ENCODE measurements at regions not wholly inside any gene's neighbourhood (a gene's known extent, or its start where the extent isn't known, plus 50 kb on each side); places are given as distances from the start of the nearest gene placed in this dataset.
"Not testable (repeated sequence)": the region's sequence is repeated elsewhere in the genome, so short reads cannot be mapped to it uniquely, and the experiment has no call there.

- DNase-seq = no peak
- Histone ChIP-seq H3K27me3 (no peaks in the 10 kb centered on the region), H3K9me3 (no peaks in the 10 kb centered on the region), H3K36me3 (no peaks in the 10 kb centered on the region), H3K4me3 (no peak overlapping the region)
Measured at GRCh38 chr17:5913641-5914040, 156.5 kb upstream of the WSCD1 start.

DNA sequence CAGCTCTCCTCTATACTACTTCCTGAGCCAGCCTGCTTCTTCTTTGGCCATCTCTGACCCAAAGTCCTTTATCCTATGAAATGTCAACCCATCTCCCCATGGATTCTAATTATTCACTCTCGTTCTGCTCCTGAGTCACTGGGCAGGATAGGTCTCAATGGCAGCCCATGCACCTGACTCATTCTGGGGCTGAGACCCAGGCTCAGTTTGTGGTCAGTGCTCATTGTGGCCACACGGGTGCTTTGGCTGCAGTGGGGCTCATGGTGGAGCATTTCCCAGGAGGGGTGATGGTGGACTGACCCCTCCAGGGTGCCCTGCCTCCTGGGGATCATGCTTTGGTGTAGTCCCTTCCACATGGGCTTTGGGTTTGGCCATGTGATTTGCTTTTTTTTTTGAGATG, 154.8 kb upstream of the WSCD1 start:
- Histone ChIP-seq H3K9me3 (no peaks in the 10 kb centered on the region), H3K27me3 (no peaks in the 10 kb centered on the region)
- DNase-seq = peak; percentile 14

DNA sequence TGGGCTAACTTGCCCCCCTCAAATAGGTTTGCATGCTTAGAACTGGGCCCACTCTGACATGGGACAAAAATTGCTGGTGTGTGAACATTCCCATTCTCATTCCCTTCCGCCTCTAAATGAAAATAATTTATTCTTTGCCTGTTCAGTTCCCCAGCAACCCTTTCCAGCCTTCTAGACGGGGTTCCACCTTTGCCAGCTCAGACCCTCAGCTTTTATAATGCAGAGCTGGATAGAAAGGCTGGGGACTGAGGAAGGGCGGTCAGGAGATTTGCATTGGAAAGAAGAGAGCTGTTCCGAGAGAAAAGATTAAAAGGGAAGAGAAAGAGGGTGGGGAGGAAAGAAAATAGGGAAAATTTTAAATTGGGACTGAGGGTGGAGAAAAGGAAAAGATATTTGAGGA, 151.1 kb upstream of the WSCD1 start:
- Histone ChIP-seq H3K36me3 (no peaks in the 10 kb centered on the region), H3K9me3 (no peaks in the 10 kb centered on the region), H3K4me3 (no peak overlapping the region), H3K27me3 (no peaks in the 10 kb centered on the region)
- no peak for DNase-seq

More for the DNA sequence above, 154.8 kb upstream of the WSCD1 start:
- Histone ChIP-seq H3K36me3 (no peaks in the 10 kb centered on the region), H3K4me3 (no peak overlapping the region)

DNA sequence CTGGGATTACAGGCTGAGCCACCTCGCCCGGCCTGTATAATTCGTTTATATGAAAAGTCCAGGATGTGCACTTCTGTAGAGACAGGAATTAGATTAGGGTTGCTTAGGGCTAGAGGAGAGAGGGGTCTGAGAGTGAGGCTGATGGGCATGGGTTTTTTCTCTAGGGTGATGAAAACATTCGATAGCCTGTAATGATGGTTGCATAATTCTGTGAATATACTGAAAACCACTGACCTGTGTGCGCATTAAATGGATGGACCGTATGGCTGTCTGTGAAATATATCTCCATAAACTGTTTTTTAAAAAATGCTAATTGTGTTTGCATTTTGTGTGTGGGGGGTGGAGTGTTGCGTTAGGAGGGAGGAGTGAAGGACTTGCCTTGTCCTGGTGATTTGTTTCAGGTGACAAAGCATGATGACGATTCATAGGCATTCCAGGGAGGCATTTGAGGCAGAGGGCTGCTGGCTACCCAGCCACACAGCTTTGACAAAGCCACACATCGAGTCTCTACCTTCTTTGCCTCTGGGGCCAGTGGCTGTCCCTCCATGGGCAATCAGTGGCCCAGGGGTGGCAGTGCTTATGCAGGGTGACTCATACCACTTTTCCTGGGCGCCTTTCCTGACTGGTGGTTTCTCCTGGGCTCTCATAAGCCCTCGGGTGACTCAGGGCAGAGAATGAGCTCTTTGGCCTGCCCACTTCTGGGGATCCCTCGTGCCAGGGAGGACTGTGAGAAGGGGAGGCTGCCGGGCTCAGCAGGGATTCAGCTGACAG, 148.5 kb upstream of the WSCD1 start:
- Histone ChIP-seq H3K4me3 (no peak overlapping the region), H3K36me3 (no peaks in the 10 kb centered on the region), H3K9me3 (no peaks in the 10 kb centered on the region), H3K27me3 (no peaks in the 10 kb centered on the region)
- peak; percentile 79 for DNase-seq

DNA sequence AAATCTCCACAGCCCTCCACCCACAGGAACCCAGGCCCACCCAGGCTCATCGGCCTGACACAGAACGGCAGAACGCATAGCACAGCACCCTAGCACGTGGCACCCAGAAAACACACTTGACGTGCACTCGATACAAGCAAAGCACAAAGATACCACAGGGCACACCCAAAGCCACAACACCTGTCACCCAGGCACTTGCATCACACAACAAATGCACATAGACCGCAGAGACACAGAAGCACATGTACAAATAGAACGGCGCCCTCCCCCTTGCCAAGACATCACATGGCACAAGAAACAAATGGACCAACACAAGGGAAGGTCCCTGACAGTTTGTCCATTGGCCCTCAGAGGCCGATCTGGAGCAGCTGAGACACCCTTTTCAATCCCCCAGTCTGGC, 147.7 kb upstream of the WSCD1 start:
- Histone ChIP-seq H3K36me3 (no peaks in the 10 kb centered on the region), H3K27me3 (no peaks in the 10 kb centered on the region), H3K9me3 (no peaks in the 10 kb centered on the region), H3K4me3 (no peak overlapping the region)
- DNase-seq = no peak

DNA sequence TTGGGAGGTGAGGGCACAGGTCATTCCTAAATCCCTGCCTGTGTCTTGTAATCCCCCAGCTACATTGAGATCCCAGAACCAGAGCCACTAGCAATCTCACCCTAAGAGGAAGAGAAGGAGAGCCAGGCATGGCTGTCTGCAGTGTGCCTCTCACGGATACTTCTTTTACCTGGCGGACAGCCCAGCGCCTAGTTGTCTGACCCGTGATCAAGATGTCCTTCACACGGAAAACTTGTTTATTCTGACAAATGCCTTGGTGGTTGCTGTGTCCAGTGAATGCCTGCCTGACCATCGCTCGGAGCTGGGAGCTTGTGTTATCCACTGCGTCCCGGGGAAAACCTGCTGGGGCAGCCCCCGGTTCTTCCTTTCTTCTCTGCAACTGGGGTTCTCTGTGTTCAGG, 140.5 kb upstream of the WSCD1 start:
- H3K36me3 ChIP-seq = no peaks in the 10 kb centered on the region
- H3K9me3 ChIP-seq = no peaks in the 10 kb centered on the region
- no peak overlapping the region for H3K4me3 ChIP-seq
- no peaks in the 10 kb centered on the region for H3K27me3 ChIP-seq
- no peak for DNase-seq

DNA sequence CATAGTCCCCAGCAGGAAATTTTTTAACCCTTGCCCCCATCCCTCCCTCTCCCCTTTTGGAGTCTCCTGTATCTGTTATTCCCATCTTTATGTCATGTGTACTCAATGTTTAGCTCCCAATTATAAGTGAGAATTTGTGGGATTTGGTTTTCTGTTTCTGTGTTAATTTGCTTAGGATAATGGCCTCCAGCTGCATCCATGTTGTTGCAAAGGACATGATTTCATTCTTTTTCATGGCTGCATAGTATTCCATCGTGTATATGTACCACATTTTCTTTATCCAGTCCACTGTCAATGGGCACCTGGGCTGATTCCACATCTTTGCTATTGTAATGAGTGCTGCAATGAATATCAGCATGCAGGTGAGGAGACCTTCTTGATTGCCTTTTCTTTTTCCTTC, 139.6 kb upstream of the WSCD1 start:
- H3K27me3 ChIP-seq, H3K36me3 ChIP-seq, H3K4me3 ChIP-seq, DNase-seq, H3K9me3 ChIP-seq: not testable (repeated sequence)

GRCh38 chr17:5931616-5932015, 138.6 kb upstream of the WSCD1 start:
- DNase-seq = peak; percentile 84

GRCh38 chr17:5933430-5933829, 136.7 kb upstream of the WSCD1 start:
- Histone ChIP-seq H3K27me3 (no peaks in the 10 kb centered on the region), H3K9me3 (no peaks in the 10 kb centered on the region), H3K4me3 (no peak overlapping the region), H3K36me3 (no peaks in the 10 kb centered on the region)
- no peak for DNase-seq

More at GRCh38 chr17:5931616-5932015, 138.6 kb upstream of the WSCD1 start:
- H3K27me3 ChIP-seq = no peaks in the 10 kb centered on the region
- H3K36me3 ChIP-seq = no peaks in the 10 kb centered on the region
- no peak overlapping the region for H3K4me3 ChIP-seq
- H3K9me3 ChIP-seq = no peaks in the 10 kb centered on the region

DNA sequence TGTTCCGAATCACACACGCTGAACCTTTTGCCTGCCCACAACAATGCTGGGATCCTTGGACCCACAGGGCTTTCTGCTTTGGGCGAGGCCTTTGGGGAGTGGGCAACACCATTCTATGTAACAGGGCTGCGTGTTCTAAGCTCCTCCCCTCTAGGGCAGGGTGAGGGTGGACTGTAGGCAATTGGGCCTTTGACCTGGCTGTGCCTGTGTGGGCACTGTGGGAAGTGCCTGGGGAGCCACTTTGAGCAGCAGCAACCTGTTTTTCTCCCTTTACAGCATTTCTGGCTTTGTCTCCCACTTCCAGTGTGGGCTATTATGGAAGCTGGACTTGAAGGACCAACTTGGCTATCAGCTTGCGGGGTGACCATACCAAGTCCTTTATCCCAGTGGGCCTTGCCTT, 128.9 kb upstream of the WSCD1 start:
- Histone ChIP-seq H3K27me3 (no peaks in the 10 kb centered on the region), H3K36me3 (no peaks in the 10 kb centered on the region), H3K9me3 (no peaks in the 10 kb centered on the region), H3K4me3 (no peak overlapping the region)
- no peak for DNase-seq

DNA sequence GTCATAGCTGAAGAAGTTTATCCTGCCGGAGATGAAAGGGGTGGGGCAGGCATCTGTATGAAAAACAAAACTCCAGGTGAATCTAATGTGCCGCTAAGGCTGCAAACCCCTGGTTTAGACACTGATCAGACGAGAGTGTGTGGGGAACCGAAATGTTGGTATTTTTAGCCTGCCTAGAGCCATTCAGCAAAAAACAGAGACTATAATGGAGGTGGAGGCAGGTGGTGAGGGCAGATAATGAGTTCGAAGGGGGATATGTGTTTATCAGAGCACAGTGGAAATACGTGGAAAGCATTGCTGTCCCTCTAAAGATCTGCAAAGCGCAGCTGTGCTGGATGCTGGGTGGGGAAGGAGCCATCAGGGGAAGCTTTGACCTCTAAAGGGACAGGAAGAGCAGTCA, 127.5 kb upstream of the WSCD1 start:
- H3K4me3 ChIP-seq = no peak overlapping the region
- no peaks in the 10 kb centered on the region for H3K9me3 ChIP-seq
- H3K27me3 ChIP-seq = no peaks in the 10 kb centered on the region
- no peak for DNase-seq
- H3K36me3 ChIP-seq = no peaks in the 10 kb centered on the region

DNA sequence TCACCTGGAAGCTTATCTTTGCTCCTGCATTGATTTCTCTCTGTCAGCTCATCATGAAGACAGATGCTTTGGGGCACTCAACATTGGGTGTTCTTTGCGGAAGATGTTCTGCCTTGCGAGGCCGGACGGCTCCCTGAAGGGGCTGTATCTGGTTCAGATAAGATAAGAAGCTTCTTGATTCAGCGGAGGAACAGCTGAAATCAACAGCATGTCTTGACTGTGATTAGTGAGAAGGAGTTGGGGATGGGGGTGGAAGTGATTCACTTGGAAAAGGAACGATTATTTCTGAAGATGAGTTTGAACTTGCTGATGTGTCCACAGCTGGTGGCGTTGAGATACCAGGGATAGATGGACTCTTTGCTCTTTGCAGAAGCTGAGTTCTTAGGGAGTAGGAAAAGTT, 126.9 kb upstream of the WSCD1 start:
- no peak overlapping the region for H3K4me3 ChIP-seq
- H3K36me3 ChIP-seq = no peaks in the 10 kb centered on the region
- H3K27me3 ChIP-seq = no peaks in the 10 kb centered on the region
- DNase-seq = no peak
- H3K9me3 ChIP-seq = no peaks in the 10 kb centered on the region

- no peaks in the 10 kb centered on the region for H3K36me3 ChIP-seq
- H3K4me3 ChIP-seq = no peak overlapping the region
- DNase-seq = no peak
- H3K9me3 ChIP-seq = no peaks in the 10 kb centered on the region
- no peaks in the 10 kb centered on the region for H3K27me3 ChIP-seq
Measured at GRCh38 chr17:5943982-5944381, 126.2 kb upstream of the WSCD1 start.

DNA sequence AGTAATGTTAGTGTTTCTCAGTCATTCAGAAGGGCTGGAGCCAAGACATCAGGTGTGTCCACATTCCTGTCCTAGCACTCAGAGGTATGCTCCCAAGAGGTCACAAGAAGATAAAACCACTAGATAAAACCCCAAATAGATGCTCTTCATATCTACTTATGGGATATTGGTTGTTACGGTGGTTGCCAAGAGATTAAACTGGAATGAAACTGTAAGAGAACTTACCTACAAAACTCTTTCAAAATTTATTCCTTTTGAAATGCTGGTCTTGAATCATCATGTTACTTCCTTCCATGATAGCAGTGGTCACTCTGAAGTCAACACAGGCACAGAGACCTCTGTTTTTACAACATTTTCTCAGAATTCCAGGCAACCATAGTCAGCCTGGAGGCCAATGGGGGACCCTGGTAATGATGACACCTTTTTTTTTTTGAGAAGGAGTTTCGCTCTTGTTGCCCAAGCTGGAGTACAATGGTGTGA, 122.4 kb upstream of the WSCD1 start:
- Histone ChIP-seq H3K27me3 (no peaks in the 10 kb centered on the region), H3K36me3 (no peaks in the 10 kb centered on the region), H3K4me3 (no peak overlapping the region), H3K9me3 (no peaks in the 10 kb centered on the region)
- DNase-seq = no peak

GRCh38 chr17:5948811-5949210, 121.4 kb upstream of the WSCD1 start:
- Histone ChIP-seq H3K9me3 (no peaks in the 10 kb centered on the region), H3K4me3 (no peak overlapping the region), H3K36me3 (no peaks in the 10 kb centered on the region), H3K27me3 (no peaks in the 10 kb centered on the region)
- DNase-seq = no peak

- no peak overlapping the region for H3K4me3 ChIP-seq
- DNase-seq = no peak
- no peaks in the 10 kb centered on the region for H3K36me3 ChIP-seq
- H3K9me3 ChIP-seq = no peaks in the 10 kb centered on the region
- no peaks in the 10 kb centered on the region for H3K27me3 ChIP-seq
Measured at GRCh38 chr17:5950878-5951277, 119.3 kb upstream of the WSCD1 start.

DNA sequence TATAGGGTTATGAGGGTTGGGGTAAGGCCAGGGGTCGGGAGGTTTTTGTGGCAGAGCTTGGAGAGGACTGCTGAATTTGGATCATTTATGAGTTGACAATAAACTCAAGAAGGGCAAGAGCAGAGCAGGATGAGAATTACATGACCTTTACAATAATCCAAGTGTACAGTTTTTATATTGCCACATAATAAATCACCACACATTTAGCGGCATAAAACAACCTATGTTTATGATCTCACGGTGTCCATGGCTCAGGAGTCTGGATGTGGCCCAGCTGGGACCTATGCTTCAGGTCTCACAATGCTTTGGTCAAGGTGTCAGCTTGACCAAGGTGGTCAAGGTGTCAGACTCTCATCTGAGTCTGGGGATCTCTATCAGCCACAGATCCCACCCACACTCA, 118.3 kb upstream of the WSCD1 start:
- Histone ChIP-seq H3K4me3 (no peak overlapping the region), H3K36me3 (no peaks in the 10 kb centered on the region)

GRCh38 chr17:5952518-5952917, 117.7 kb upstream of the WSCD1 start:
- H3K27me3 ChIP-seq = no peaks in the 10 kb centered on the region
- H3K9me3 ChIP-seq = no peaks in the 10 kb centered on the region
- no peak overlapping the region for H3K4me3 ChIP-seq
- no peaks in the 10 kb centered on the region for H3K36me3 ChIP-seq
- DNase-seq = no peak

More for the DNA sequence above, 118.3 kb upstream of the WSCD1 start:
- DNase-seq = no peak
- no peaks in the 10 kb centered on the region for H3K9me3 ChIP-seq
- no peaks in the 10 kb centered on the region for H3K27me3 ChIP-seq

All from MG63 (cell line).